ENCODE measurements at regions not wholly inside any gene's neighbourhood (a gene's known extent, or its start where the extent isn't known, plus 50 kb on each side); places are given as distances from the start of the nearest gene placed in this dataset.
"Not testable (repeated sequence)": the region's sequence is repeated elsewhere in the genome, so short reads cannot be mapped to it uniquely, and the experiment has no call there.

GRCh38 chr3:193047461-193047860 lies 129.8 kb upstream of the MB21D2 start:
- DNase-seq, result not testable (repeated sequence)

DNA sequence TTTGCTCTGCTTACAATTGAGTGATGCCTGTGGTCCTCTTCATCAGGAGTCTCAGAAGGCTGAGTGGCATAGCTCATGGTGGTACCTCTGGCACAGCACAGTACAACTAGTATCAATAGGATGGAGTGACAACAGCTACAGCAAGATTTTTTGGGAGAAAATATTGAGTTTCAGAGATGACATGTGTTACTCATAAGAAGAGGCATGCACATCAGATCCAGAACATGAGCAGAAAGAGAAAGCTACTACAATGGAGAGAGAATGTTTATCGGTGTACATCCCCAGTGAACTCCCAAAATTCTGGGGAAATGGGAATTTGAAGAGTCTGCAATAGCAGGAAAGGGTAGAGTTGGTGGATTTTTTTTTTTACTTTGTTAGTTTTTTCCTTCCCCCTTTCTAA lies 130.5 kb upstream of the MB21D2 start:
- DNase-seq, result no peak

DNA sequence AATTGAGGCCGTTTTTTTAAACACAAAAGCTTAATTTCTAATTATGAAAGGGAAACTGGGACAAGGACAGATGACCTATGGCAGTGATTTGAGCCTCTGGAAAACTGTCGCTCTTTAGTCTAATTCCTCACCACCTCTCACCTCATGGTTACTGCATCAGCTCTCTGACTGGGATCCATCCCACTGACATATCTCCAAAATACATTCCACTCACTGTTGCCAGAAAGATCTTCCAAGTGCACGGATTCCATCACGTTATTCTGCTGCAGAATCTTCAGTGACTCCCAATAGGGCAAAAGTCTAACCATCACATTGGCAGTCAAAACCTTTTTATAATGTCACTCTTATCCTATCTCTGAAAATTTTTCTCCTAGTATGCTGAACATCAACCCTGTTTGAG lies 132.3 kb upstream of the MB21D2 start:
- no peak for DNase-seq

GRCh38 chr3:193051314-193051713 lies 133.7 kb upstream of the MB21D2 start:
- DNase-seq, result no peak

GRCh38 chr3:193052354-193053045 lies 134.8 kb upstream of the MB21D2 start:
- DNase-seq, result no peak

DNA sequence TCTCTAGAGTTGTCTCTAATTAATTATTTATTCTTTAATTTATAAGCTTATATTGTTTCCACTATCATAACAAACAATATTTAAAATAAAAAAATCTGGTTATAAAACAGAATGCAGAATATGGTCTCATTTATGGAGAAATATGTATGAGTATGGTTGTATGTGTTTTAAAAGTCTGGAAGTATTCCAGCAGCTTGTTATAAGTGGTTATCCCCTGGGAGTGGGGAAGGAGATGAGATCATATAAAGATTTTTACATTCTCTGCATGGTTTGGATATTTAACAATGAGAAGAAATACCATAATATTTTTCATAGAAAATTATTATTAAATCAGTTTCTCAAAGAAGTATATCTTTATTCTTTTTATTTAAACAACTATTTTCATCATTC lies 135.4 kb upstream of the MB21D2 start:
- DNase-seq, result no peak

GRCh38 chr3:193055352-193055751 lies 137.7 kb upstream of the MB21D2 start:
- DNase-seq, result no peak

GRCh38 chr3:193057616-193058015 lies 140.0 kb upstream of the MB21D2 start:
- DNase-seq, result no peak

DNA sequence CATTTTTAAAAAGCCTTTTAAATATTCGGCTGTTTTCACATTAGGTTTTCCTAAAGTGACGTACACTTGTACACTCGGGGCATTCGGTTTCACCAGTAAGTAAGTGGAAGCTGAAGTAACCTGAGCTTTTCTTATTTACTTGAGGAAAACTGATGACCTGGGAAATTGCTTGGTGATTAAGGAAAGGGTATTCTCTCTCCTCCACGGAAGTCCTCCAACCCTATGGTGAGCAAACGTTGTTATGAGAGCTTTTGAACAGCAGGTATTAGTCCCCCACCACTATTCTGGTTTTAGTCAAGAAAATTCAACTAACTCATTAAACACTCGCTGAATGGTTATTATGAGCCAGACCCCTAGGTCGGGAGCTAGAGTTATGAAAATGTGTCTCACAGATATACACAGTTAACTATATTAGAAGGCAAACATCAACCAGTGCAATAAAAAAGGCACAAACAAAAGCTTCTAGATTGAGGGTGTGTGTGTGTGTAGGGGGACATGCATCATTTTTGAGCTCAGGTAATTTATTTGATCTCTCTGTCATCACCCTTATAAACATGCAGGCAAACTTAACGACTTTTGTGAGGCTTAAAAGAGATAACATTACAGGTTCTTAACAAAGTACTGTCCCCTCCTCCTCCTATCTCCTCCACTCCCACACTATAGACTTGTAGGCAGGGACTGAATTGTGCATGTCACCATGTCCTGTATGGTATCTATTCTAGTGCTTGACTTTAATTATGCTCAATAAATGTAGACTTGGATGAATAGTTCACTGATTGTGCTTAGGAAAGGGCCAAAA lies 143.3 kb upstream of the MB21D2 start:
- DNase-seq, result no peak

GRCh38 chr3:193068365-193068764 lies 150.7 kb upstream of the MB21D2 start:
- no peak for DNase-seq

- DNase-seq, result not testable (repeated sequence)
Measured at GRCh38 chr3:193069732-193070131, 152.1 kb upstream of the MB21D2 start.

GRCh38 chr3:193078996-193079753 lies 161.5 kb upstream of the MB21D2 start:
- no peak for DNase-seq

- no peak for DNase-seq
Measured at GRCh38 chr3:193080821-193081365, 160.1 kb upstream of the PLAAT1 start.

- DNase-seq, result no peak
Measured at GRCh38 chr3:193085655-193086054, 155.4 kb upstream of the PLAAT1 start.

DNA sequence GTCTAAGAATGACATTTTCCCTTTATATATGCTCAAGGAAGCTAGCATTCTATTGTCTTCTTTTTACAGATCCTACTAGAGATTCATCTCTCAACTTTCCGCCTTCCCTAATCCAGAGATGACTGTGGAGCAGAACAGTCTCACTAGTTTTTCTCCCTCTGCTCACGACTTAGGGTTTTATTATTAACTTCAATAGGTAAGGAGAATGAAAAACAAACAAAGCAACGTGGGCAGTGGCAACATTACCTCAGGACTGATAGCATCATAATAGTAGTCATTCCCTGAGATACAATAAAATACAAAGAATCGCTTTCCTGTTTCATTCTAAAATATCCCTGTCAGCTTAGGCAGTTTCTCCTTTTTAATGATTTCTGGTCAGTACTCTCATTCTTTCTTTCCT lies 154.3 kb upstream of the PLAAT1 start:
- no peak for DNase-seq

GRCh38 chr3:193087336-193087735 lies 153.7 kb upstream of the PLAAT1 start:
- no peak for DNase-seq

GRCh38 chr3:193095366-193095765 lies 145.7 kb upstream of the PLAAT1 start:
- DNase-seq, result peak; percentile 92

DNA sequence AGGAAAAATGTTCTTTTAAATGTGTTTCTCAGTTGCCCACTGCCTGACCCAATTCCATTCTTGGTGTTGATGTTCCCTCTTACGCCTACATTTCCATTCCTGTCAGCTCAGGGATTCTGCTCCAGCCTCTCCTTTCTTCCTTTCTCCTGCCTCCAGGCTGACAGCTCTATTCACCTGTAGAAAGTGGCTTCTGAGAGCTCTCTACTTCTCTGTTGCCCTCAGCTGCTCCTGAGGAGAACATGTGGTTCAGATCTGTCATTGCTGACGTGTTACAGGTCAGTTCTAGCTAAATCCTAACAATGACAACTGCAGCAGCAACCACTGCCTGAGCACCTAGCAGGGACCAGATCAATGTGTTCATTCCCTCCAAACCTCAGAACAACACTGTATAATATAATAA lies 144.9 kb upstream of the PLAAT1 start:
- DNase-seq, result no peak

DNA sequence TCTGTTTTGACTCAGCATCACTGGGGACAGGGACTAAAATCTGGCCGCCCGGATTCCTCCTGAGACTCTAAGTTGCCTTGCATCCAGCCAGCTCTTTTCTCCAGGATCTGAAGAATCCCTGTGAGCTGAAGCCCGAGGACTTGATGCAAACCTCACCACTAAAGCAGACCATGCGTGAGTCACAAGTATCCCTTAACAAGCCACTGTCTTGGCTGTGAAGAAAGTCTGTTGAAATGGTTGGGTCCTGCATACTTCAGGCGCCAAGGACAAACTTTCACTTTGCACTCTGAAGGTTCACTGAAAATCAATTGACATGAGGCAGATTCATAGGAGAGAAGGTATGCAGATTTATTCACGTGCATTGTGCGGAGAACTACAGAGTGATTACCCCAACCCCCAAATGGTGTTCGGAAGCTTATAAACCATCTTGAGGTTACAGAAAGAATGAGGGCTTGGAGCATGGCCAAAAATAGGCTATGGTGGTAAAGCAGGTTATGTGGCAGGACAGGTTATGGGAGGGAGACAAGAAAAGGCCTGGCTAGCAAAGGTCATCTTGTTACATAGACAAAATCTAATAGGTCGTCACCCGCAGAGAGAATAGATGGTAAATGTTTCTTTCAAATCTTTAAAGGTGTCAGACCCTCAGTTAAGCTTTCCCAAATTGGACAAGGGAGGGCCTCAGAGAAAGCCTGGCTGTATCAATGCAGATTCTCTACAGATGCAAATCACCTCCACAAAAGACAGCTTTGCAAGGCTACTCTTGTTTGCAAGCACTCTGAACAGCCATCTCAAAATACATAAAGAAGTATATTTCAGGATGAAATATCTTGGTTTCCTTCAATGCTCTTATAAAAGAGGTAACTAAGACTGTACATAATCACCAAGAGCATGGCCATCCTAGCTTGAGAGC lies 126.3 kb upstream of the PLAAT1 start:
- no peak for DNase-seq

- no peak for DNase-seq
Measured at GRCh38 chr3:193116871-193117270, 124.2 kb upstream of the PLAAT1 start.

GRCh38 chr3:193118907-193119306 lies 122.1 kb upstream of the PLAAT1 start:
- DNase-seq, result no peak

- no peak for DNase-seq
Measured at GRCh38 chr3:193119926-193120325, 121.1 kb upstream of the PLAAT1 start.
